Activated naive CD8-positive, alpha-beta T cell treated with anti-CD3 and anti-CD28 coated beads for 36 hours (primary cell): ENCODE measurements at regions not wholly inside any gene's neighbourhood (a gene's known extent, or its start where the extent isn't known, plus 50 kb on each side); places are given as distances from the start of the nearest gene placed in this dataset.

Experiments used
- DNase-seq: peaks from one replicate; pipeline ENCODE4 v3.0.0; 2021
- H3K27ac Mint-ChIP-seq: one replicate; pipeline ENCODE4 v1.8.0; 2022; ENCODE audit warnings: mild to moderate bottlenecking, moderate library complexity, mixed read lengths
- H3K27me3 Mint-ChIP-seq: one replicate; pipeline ENCODE4 v1.8.0; 2022; ENCODE audit warnings: mild to moderate bottlenecking, mixed read lengths
- H3K36me3 Mint-ChIP-seq: one replicate; pipeline ENCODE4 v1.8.0; 2021; ENCODE audit warnings: mild to moderate bottlenecking, mixed read lengths
- H3K4me1 Mint-ChIP-seq: one replicate; pipeline ENCODE4 v1.8.0; 2021; ENCODE audit warnings: mixed read lengths
- H3K4me3 Mint-ChIP-seq: one replicate; pipeline ENCODE4 v1.8.0; 2022; ENCODE audit warnings: mild to moderate bottlenecking, moderate library complexity, mixed read lengths
- H3K9me3 Mint-ChIP-seq: one replicate; pipeline ENCODE4 v1.8.0; 2022; ENCODE audit warnings: mixed read lengths

GRCh38 chr5:68373050-68373449, 157.5 kb downstream of the PIK3R1 start:
- Mint-ChIP-seq H3K4me3 (no peak overlapping the region), H3K27me3 (no peaks in the 10 kb centered on the region), H3K36me3 (peaks cover 2% of the 10 kb centered on the region), H3K27ac (no peak overlapping the region), H3K4me1 (peaks cover 33% of the 10 kb centered on the region), H3K9me3 (no peaks in the 10 kb centered on the region)
- no peak for DNase-seq

GRCh38 chr5:68374796-68375518, 159.4 kb downstream of the PIK3R1 start:
- DNase-seq: no peak
- H3K27ac Mint-ChIP-seq: no peak overlapping the region
- no peaks in the 10 kb centered on the region for H3K9me3 Mint-ChIP-seq
- H3K4me1 Mint-ChIP-seq: peaks cover 21% of the 10 kb centered on the region
- no peaks in the 10 kb centered on the region for H3K27me3 Mint-ChIP-seq
- H3K4me3 Mint-ChIP-seq: no peak overlapping the region
- H3K36me3 Mint-ChIP-seq: no peaks in the 10 kb centered on the region

GRCh38 chr5:68375540-68375939, 160.0 kb downstream of the PIK3R1 start:
- Mint-ChIP-seq H3K36me3 (no peaks in the 10 kb centered on the region), H3K27ac (no peak overlapping the region), H3K4me1 (peaks cover 20% of the 10 kb centered on the region), H3K9me3 (no peaks in the 10 kb centered on the region), H3K4me3 (no peak overlapping the region), H3K27me3 (no peaks in the 10 kb centered on the region)
- DNase-seq: no peak

GRCh38 chr5:68376935-68377334, 161.4 kb downstream of the PIK3R1 start:
- H3K4me1 Mint-ChIP-seq: peaks cover 26% of the 10 kb centered on the region
- no peaks in the 10 kb centered on the region for H3K36me3 Mint-ChIP-seq

GRCh38 chr5:68377733-68378132, 162.2 kb downstream of the PIK3R1 start:
- Mint-ChIP-seq H3K27me3 (no peaks in the 10 kb centered on the region), H3K36me3 (no peaks in the 10 kb centered on the region), H3K4me1 (peaks cover 28% of the 10 kb centered on the region), H3K4me3 (no peak overlapping the region), H3K9me3 (no peaks in the 10 kb centered on the region), H3K27ac (no peak overlapping the region)
- DNase-seq: no peak

More at GRCh38 chr5:68376935-68377334, 161.4 kb downstream of the PIK3R1 start:
- H3K4me3 Mint-ChIP-seq: no peak overlapping the region
- no peaks in the 10 kb centered on the region for H3K27me3 Mint-ChIP-seq
- no peak overlapping the region for H3K27ac Mint-ChIP-seq
- DNase-seq: no peak
- no peaks in the 10 kb centered on the region for H3K9me3 Mint-ChIP-seq

- DNase-seq: no peak
- Mint-ChIP-seq H3K36me3 (no peaks in the 10 kb centered on the region), H3K4me1 (peaks cover 28% of the 10 kb centered on the region), H3K9me3 (no peaks in the 10 kb centered on the region), H3K27me3 (no peaks in the 10 kb centered on the region), H3K4me3 (no peak overlapping the region), H3K27ac (no peak overlapping the region)
These were observed 162.8 kb downstream of the PIK3R1 start for GRCh38 chr5:68378204-68378820.

- H3K4me1 Mint-ChIP-seq: peaks cover 28% of the 10 kb centered on the region
- H3K4me3 Mint-ChIP-seq: no peak overlapping the region
- H3K27ac Mint-ChIP-seq: peak overlapping the region; percentile 20
These were observed 163.9 kb downstream of the PIK3R1 start for GRCh38 chr5:68379275-68380036.

GRCh38 chr5:68380078-68380477, 164.5 kb downstream of the PIK3R1 start:
- no peaks in the 10 kb centered on the region for H3K27me3 Mint-ChIP-seq
- no peak for DNase-seq
- H3K4me1 Mint-ChIP-seq: peaks cover 33% of the 10 kb centered on the region
- no peak overlapping the region for H3K27ac Mint-ChIP-seq
- H3K36me3 Mint-ChIP-seq: peaks cover 3% of the 10 kb centered on the region
- H3K9me3 Mint-ChIP-seq: no peaks in the 10 kb centered on the region
- H3K4me3 Mint-ChIP-seq: no peak overlapping the region

More at GRCh38 chr5:68379275-68380036, 163.9 kb downstream of the PIK3R1 start:
- no peak for DNase-seq
- Mint-ChIP-seq H3K9me3 (no peaks in the 10 kb centered on the region), H3K27me3 (no peaks in the 10 kb centered on the region), H3K36me3 (no peaks in the 10 kb centered on the region)

GRCh38 chr5:68381060-68381459, 165.5 kb downstream of the PIK3R1 start:
- H3K4me3 Mint-ChIP-seq: no peak overlapping the region
- H3K4me1 Mint-ChIP-seq: peaks cover 35% of the 10 kb centered on the region
- H3K27ac Mint-ChIP-seq: no peak overlapping the region

GRCh38 chr5:68381909-68382308, 166.4 kb downstream of the PIK3R1 start:
- H3K4me1 Mint-ChIP-seq: peaks cover 35% of the 10 kb centered on the region
- peaks cover 3% of the 10 kb centered on the region for H3K36me3 Mint-ChIP-seq
- H3K27ac Mint-ChIP-seq: no peak overlapping the region

More at GRCh38 chr5:68381060-68381459, 165.5 kb downstream of the PIK3R1 start:
- Mint-ChIP-seq H3K36me3 (peaks cover 3% of the 10 kb centered on the region), H3K9me3 (no peaks in the 10 kb centered on the region), H3K27me3 (no peaks in the 10 kb centered on the region)
- no peak for DNase-seq

GRCh38 chr5:68382640-68383039, 167.1 kb downstream of the PIK3R1 start:
- Mint-ChIP-seq H3K27ac (no peak overlapping the region), H3K4me1 (peaks cover 33% of the 10 kb centered on the region), H3K9me3 (peaks cover 4% of the 10 kb centered on the region), H3K36me3 (peaks cover 3% of the 10 kb centered on the region), H3K27me3 (no peaks in the 10 kb centered on the region), H3K4me3 (no peak overlapping the region)
- no peak for DNase-seq

More at GRCh38 chr5:68381909-68382308, 166.4 kb downstream of the PIK3R1 start:
- H3K9me3 Mint-ChIP-seq: peaks cover 4% of the 10 kb centered on the region
- H3K27me3 Mint-ChIP-seq: no peaks in the 10 kb centered on the region
- no peak for DNase-seq
- no peak overlapping the region for H3K4me3 Mint-ChIP-seq

- no peak for DNase-seq
- H3K27ac Mint-ChIP-seq: no peak overlapping the region
- H3K36me3 Mint-ChIP-seq: peaks cover 3% of the 10 kb centered on the region
- H3K9me3 Mint-ChIP-seq: peaks cover 4% of the 10 kb centered on the region
- H3K4me1 Mint-ChIP-seq: peaks cover 25% of the 10 kb centered on the region
- no peak overlapping the region for H3K4me3 Mint-ChIP-seq
- H3K27me3 Mint-ChIP-seq: no peaks in the 10 kb centered on the region
These were observed 168.3 kb downstream of the PIK3R1 start for GRCh38 chr5:68383888-68384310.

- peaks cover 3% of the 10 kb centered on the region for H3K36me3 Mint-ChIP-seq
- no peak overlapping the region for H3K27ac Mint-ChIP-seq
- no peaks in the 10 kb centered on the region for H3K27me3 Mint-ChIP-seq
- DNase-seq: no peak
- peaks cover 4% of the 10 kb centered on the region for H3K9me3 Mint-ChIP-seq
- peaks cover 25% of the 10 kb centered on the region for H3K4me1 Mint-ChIP-seq
- no peak overlapping the region for H3K4me3 Mint-ChIP-seq
These were observed 169.5 kb downstream of the PIK3R1 start for GRCh38 chr5:68384936-68385594.

GRCh38 chr5:68385936-68386335, 170.4 kb downstream of the PIK3R1 start:
- Mint-ChIP-seq H3K27ac (no peak overlapping the region), H3K27me3 (no peaks in the 10 kb centered on the region), H3K4me1 (peaks cover 18% of the 10 kb centered on the region), H3K9me3 (peaks cover 4% of the 10 kb centered on the region), H3K4me3 (no peak overlapping the region), H3K36me3 (peaks cover 3% of the 10 kb centered on the region)
- no peak for DNase-seq
